GM12872 (cell line): ENCODE measurements at regions not wholly inside any gene's neighbourhood (a gene's known extent, or its start where the extent isn't known, plus 50 kb on each side); places are given as distances from the start of the nearest gene placed in this dataset.

Source experiments
- CTCF ChIP-seq: IDR thresholded peaks from 3 replicates; pipeline ENCODE4 v1.5.1; 2011; ENCODE audit warnings: low read depth, mild to moderate bottlenecking, low read length, moderate library complexity; ENCODE audit not compliant: insufficient read depth

- no peak for TF ChIP-seq CTCF
Measured at GRCh38 chr18:10076502-10077030, 162.8 kb downstream of the VAPA start.

- TF ChIP-seq CTCF, result no peak
Measured at GRCh38 chr18:10077986-10078385, 164.2 kb downstream of the VAPA start.

GRCh38 chr18:10080372-10080771 is 166.6 kb downstream of the VAPA start:
- no peak for TF ChIP-seq CTCF

- TF ChIP-seq CTCF, result no peak
Measured at GRCh38 chr18:10081492-10081891, 167.7 kb downstream of the VAPA start.

- no peak for TF ChIP-seq CTCF
Measured at GRCh38 chr18:10085416-10085815, 171.6 kb downstream of the VAPA start.

GRCh38 chr18:10085876-10086275 is 172.1 kb downstream of the VAPA start:
- no peak for TF ChIP-seq CTCF

GRCh38 chr18:10086458-10087210 is 172.8 kb downstream of the VAPA start:
- TF ChIP-seq CTCF, result no peak
